ENCODE measurements at regions not wholly inside any gene's neighbourhood (a gene's known extent, or its start where the extent isn't known, plus 50 kb on each side); places are given as distances from the start of the nearest gene placed in this dataset.
"Not testable (repeated sequence)": the region's sequence is repeated elsewhere in the genome, so short reads cannot be mapped to it uniquely, and the experiment has no call there.

GRCh38 chr1:181984006-181984405 lies 77.5 kb downstream of the ZNF648 start:
- ATAC-seq (replicated peaks in 6 of 8): no peak
- no peak overlapping the region for H3K4me3 ChIP-seq
- 0 to 83% (median 68%) methylated on average over 1 to 4 of the region's 4 CpGs; no CpG with 5 or more reads in 1 of the 10 experiments for WGBS, 10 experiments
- peaks cover 0 to 3% of the 10 kb centered on the region in 2 donors for H3K4me1 ChIP-seq (replicated peaks in 1 of 2)
- H3K27ac ChIP-seq: no peak overlapping the region
- in situ Hi-C loops (cut with MboI; ENCODE audit: low pct_unique_long_range_greater_than_20kb in 2 of 9, low sequenced_read_pairs in 9 of 9, unreplicated experiment in 9 of 9): no loop called here

- Histone ChIP-seq H3K27ac (no peak overlapping the region), H3K4me3 (no peak overlapping the region), H3K4me1 (replicated peaks in 1 of 2) (no peaks in the 10 kb centered on the region)
- 20 to 100% (median 69%) methylated on average over 1 to 4 of the region's 4 CpGs; no CpG with 5 or more reads in 2 of the 10 experiments for WGBS, 10 experiments
- no peak for ATAC-seq (replicated peaks in 6 of 8)
- in situ Hi-C loops (cut with MboI; ENCODE audit: low pct_unique_long_range_greater_than_20kb in 2 of 9, low sequenced_read_pairs in 9 of 9, unreplicated experiment in 9 of 9): no loop called here
Measured at GRCh38 chr1:181981821-181982220, 79.7 kb downstream of the ZNF648 start.

- Histone ChIP-seq H3K4me3 (no peak overlapping the region), H3K27ac (no peak overlapping the region), H3K4me1 (replicated peaks in 1 of 2) (no peaks in the 10 kb centered on the region)
- WGBS, 10 experiments: 0 to 100% (median 60%) methylated on average over 1 of the region's 1 CpG; no CpG with 5 or more reads in 2 of the 10 experiments
- ATAC-seq (replicated peaks in 6 of 8): no peak
- in situ Hi-C loops (cut with MboI; ENCODE audit: low pct_unique_long_range_greater_than_20kb in 2 of 9, low sequenced_read_pairs in 9 of 9, unreplicated experiment in 9 of 9): no loop called here
Measured at GRCh38 chr1:181972256-181972655, 89.3 kb downstream of the ZNF648 start.

GRCh38 chr1:181971424-181971823 lies 90.1 kb downstream of the ZNF648 start:
- no peak for ATAC-seq (replicated peaks in 6 of 8)
- Histone ChIP-seq H3K4me3 (no peak overlapping the region), H3K27ac (no peak overlapping the region), H3K4me1 (replicated peaks in 1 of 2) (no peaks in the 10 kb centered on the region)
- in situ Hi-C loops (cut with MboI; ENCODE audit: low pct_unique_long_range_greater_than_20kb in 2 of 9, low sequenced_read_pairs in 9 of 9, unreplicated experiment in 9 of 9): no loop called here

GRCh38 chr1:181969902-181970301 lies 91.6 kb downstream of the ZNF648 start:
- Histone ChIP-seq H3K4me1 (replicated peaks in 1 of 2) (no peaks in the 10 kb centered on the region), H3K27ac (no peak overlapping the region), H3K4me3 (no peak overlapping the region)
- ATAC-seq (replicated peaks in 6 of 8): no peak
- in situ Hi-C loops (cut with MboI; ENCODE audit: low pct_unique_long_range_greater_than_20kb in 2 of 9, low sequenced_read_pairs in 9 of 9, unreplicated experiment in 9 of 9): no loop called here
- WGBS, 10 experiments: 17 to 50% (median 40%) methylated on average over 1 to 2 of the region's 2 CpGs; no CpG with 5 or more reads in 7 of the 10 experiments

GRCh38 chr1:181954696-181955095 lies 106.8 kb downstream of the ZNF648 start:
- in situ Hi-C loops (cut with MboI; ENCODE audit: low pct_unique_long_range_greater_than_20kb in 2 of 9, low sequenced_read_pairs in 9 of 9, unreplicated experiment in 9 of 9); H3K4me3 ChIP-seq; ATAC-seq (replicated peaks in 6 of 8); H3K27ac ChIP-seq; H3K4me1 ChIP-seq (replicated peaks in 1 of 2): not testable (repeated sequence)
- WGBS, 10 experiments: 95% methylated on average over 4 of the region's 11 CpGs; no CpG with 5 or more reads in 9 of the 10 experiments

GRCh38 chr1:181954178-181954577 lies 107.3 kb downstream of the ZNF648 start:
- WGBS, 10 experiments: 40 to 94% (median 53%) methylated on average over 1 to 4 of the region's 7 CpGs; no CpG with 5 or more reads in 5 of the 10 experiments
- H3K4me3 ChIP-seq; H3K4me1 ChIP-seq (replicated peaks in 1 of 2); ATAC-seq (replicated peaks in 6 of 8); in situ Hi-C loops (cut with MboI; ENCODE audit: low pct_unique_long_range_greater_than_20kb in 2 of 9, low sequenced_read_pairs in 9 of 9, unreplicated experiment in 9 of 9); H3K27ac ChIP-seq: not testable (repeated sequence)

GRCh38 chr1:181953596-181953995 lies 107.9 kb downstream of the ZNF648 start:
- ATAC-seq (replicated peaks in 6 of 8): no peak
- H3K4me1 ChIP-seq (replicated peaks in 1 of 2): no peaks in the 10 kb centered on the region
- WGBS, 10 experiments: 28 to 100% (median 86%) methylated on average over 1 to 3 of the region's 3 CpGs; no CpG with 5 or more reads in 1 of the 10 experiments
- H3K27ac ChIP-seq: no peak overlapping the region
- H3K4me3 ChIP-seq: no peak overlapping the region
- in situ Hi-C loops (cut with MboI; ENCODE audit: low pct_unique_long_range_greater_than_20kb in 2 of 9, low sequenced_read_pairs in 9 of 9, unreplicated experiment in 9 of 9): no loop called here

GRCh38 chr1:181951213-181951612 lies 110.3 kb downstream of the ZNF648 start:
- in situ Hi-C loops (cut with MboI; ENCODE audit: low pct_unique_long_range_greater_than_20kb in 2 of 9, low sequenced_read_pairs in 9 of 9, unreplicated experiment in 9 of 9): no loop called here
- Histone ChIP-seq H3K27ac (no peak overlapping the region), H3K4me3 (no peak overlapping the region), H3K4me1 (replicated peaks in 1 of 2) (no peaks in the 10 kb centered on the region)
- 26 to 100% (median 86%) methylated on average over 3 to 4 of the region's 4 CpGs for WGBS, 10 experiments
- no peak for ATAC-seq (replicated peaks in 6 of 8)

GRCh38 chr1:181949500-181949899 lies 112.0 kb downstream of the ZNF648 start:
- 0 to 86% (median 48%) methylated on average over 1 to 2 of the region's 2 CpGs; no CpG with 5 or more reads in 2 of the 10 experiments for WGBS, 10 experiments
- no peak overlapping the region for H3K27ac ChIP-seq
- ATAC-seq (replicated peaks in 6 of 8): no peak
- H3K4me3 ChIP-seq: no peak overlapping the region
- in situ Hi-C loops (cut with MboI; ENCODE audit: low pct_unique_long_range_greater_than_20kb in 2 of 9, low sequenced_read_pairs in 9 of 9, unreplicated experiment in 9 of 9): loop anchor here in 7 of 9 experiments (25.0 kb wide), 2 partner anchors 462 to 487 kb away; partner anchors contain the start of gene CACNA1E (in 5 of the 7)
- H3K4me1 ChIP-seq (replicated peaks in 1 of 2): no peaks in the 10 kb centered on the region

- WGBS, 10 experiments: 0 to 22% methylated on average over 1 of the region's 1 CpG; no CpG with 5 or more reads in 8 of the 10 experiments
- Histone ChIP-seq H3K4me3 (no peak overlapping the region), H3K4me1 (replicated peaks in 1 of 2) (no peaks in the 10 kb centered on the region), H3K27ac (no peak overlapping the region)
- no peak for ATAC-seq (replicated peaks in 6 of 8)
- in situ Hi-C loops (cut with MboI; ENCODE audit: low pct_unique_long_range_greater_than_20kb in 2 of 9, low sequenced_read_pairs in 9 of 9, unreplicated experiment in 9 of 9): loop anchor here in 7 of 9 experiments (25.0 kb wide), 2 partner anchors 461 to 486 kb away; partner anchors contain the start of gene CACNA1E (in 5 of the 7)
Measured at GRCh38 chr1:181948372-181948771, 113.1 kb downstream of the ZNF648 start.

GRCh38 chr1:181947441-181947840 lies 114.1 kb downstream of the ZNF648 start:
- in situ Hi-C loops (cut with MboI; ENCODE audit: low pct_unique_long_range_greater_than_20kb in 2 of 9, low sequenced_read_pairs in 9 of 9, unreplicated experiment in 9 of 9): loop anchor here in 7 of 9 experiments (25.0 kb wide), 2 partner anchors 460 to 485 kb away; partner anchors contain the start of gene CACNA1E (in 5 of the 7)
- no peaks in the 10 kb centered on the region for H3K4me1 ChIP-seq (replicated peaks in 1 of 2)
- 20 to 87% (median 76%) methylated on average over 1 of the region's 1 CpG; no CpG with 5 or more reads in 6 of the 10 experiments for WGBS, 10 experiments
- H3K4me3 ChIP-seq: no peak overlapping the region
- no peak overlapping the region for H3K27ac ChIP-seq
- ATAC-seq (replicated peaks in 6 of 8): no peak

GRCh38 chr1:181936768-181937581 lies 124.5 kb downstream of the ZNF648 start:
- in situ Hi-C loops (cut with MboI; ENCODE audit: low pct_unique_long_range_greater_than_20kb in 2 of 9, low sequenced_read_pairs in 9 of 9, unreplicated experiment in 9 of 9): loop anchor here in 8 of 9 experiments (10.0 to 25.0 kb wide), 3 partner anchors 450 to 475 kb away; partner anchors contain the start of gene CACNA1E (in 5 of the 8)
- no peak overlapping the region for H3K27ac ChIP-seq
- no peak overlapping the region for H3K4me3 ChIP-seq
- WGBS, 10 experiments: 0 to 54% (median 27%) methylated on average over 2 to 9 of the region's 9 CpGs; no CpG with 5 or more reads in 1 of the 10 experiments
- H3K4me1 ChIP-seq (replicated peaks in 1 of 2): no peaks in the 10 kb centered on the region
- ATAC-seq (replicated peaks in 6 of 8): peak; percentile 47 to 85 (median 68)

Data from motor neuron (in vitro differentiated cells).